Smooth muscle cell (in vitro differentiated cells): ENCODE measurements at regions not wholly inside any gene's neighbourhood (a gene's known extent, or its start where the extent isn't known, plus 50 kb on each side); places are given as distances from the start of the nearest gene placed in this dataset.

Experiments used
- DNase-seq: peaks from one replicate; lab custom pipeline; 2025; ENCODE audit not compliant: unreplicated experiment; lab: John Stamatoyannopoulos, UW
- H2AFZ ChIP-seq: fragments of 200-600 bp; sonication (generic); 2 replicates; pipeline ENCODE4 v1.6.0; 2016; ENCODE audit warnings: antibody characterized with exemption, low read depth, mild to moderate bottlenecking
- H3F3A ChIP-seq: fragments of 200-600 bp; sonication (generic); 2 replicates; pipeline ENCODE4 v1.6.0; 2017; ENCODE audit warnings: antibody characterized with exemption, low read depth
- H3K27ac ChIP-seq: fragments of 200-600 bp; sonication (generic); 2 replicates; pipeline ENCODE4 v1.5.1; 2016; ENCODE audit warnings: low read depth, mild to moderate bottlenecking
- H3K27me3 ChIP-seq: fragments of 200-600 bp; sonication (generic); 2 replicates; pipeline ENCODE4 v1.6.1; 2016; ENCODE audit warnings: low read depth, mild to moderate bottlenecking
- H3K36me3 ChIP-seq: fragments of 200-600 bp; sonication (generic); 2 replicates; pipeline ENCODE4 v1.5.1; 2016; ENCODE audit warnings: low read depth
- H3K4me1 ChIP-seq: fragments of 200-600 bp; sonication (generic); 2 replicates; pipeline ENCODE4 v1.5.1; 2016; ENCODE audit warnings: low read depth
- H3K4me2 ChIP-seq: fragments of 200-600 bp; sonication (generic); 2 replicates; pipeline ENCODE4 v1.6.0; 2016; ENCODE audit warnings: mild to moderate bottlenecking
- H3K4me3 ChIP-seq: fragments of 200-600 bp; sonication (generic); 2 replicates; pipeline ENCODE4 v1.5.1; 2016; ENCODE audit warnings: mild to moderate bottlenecking
- H3K79me2 ChIP-seq: fragments of 200-600 bp; sonication (generic); 2 replicates; pipeline ENCODE4 v1.6.0; 2016; ENCODE audit warnings: low read depth, mild to moderate bottlenecking
- H3K9ac ChIP-seq: fragments of 200-600 bp; sonication (generic); 2 replicates; pipeline ENCODE4 v1.6.0; 2016; ENCODE audit warnings: low read depth
- H3K9me3 ChIP-seq: fragments of 200-600 bp; sonication (generic); replicated peaks from 2 replicates; pipeline ENCODE4 v1.5.1; 2016; ENCODE audit warnings: low read depth
- H4K20me1 ChIP-seq: fragments of 200-600 bp; sonication (generic); 2 replicates; pipeline ENCODE4 v1.6.0; 2016; ENCODE audit warnings: low read depth
- CTCF ChIP-seq: fragments of 200-600 bp; sonication (generic); IDR thresholded peaks from 2 replicates; pipeline ENCODE4 v1.5.1; 2017; ENCODE audit warnings: borderline replicate concordance, mild to moderate bottlenecking, antibody characterized with exemption; ENCODE audit not compliant: insufficient read depth, poor library complexity, severe bottlenecking
- WGBS: methylation state at CpG from one replicate; pipeline ENCODE4 v1.1.7; 2016; ENCODE audit warnings: low lambda C conversion rate; 5-methylcytosine and 5-hydroxymethylcytosine counted together

DNA sequence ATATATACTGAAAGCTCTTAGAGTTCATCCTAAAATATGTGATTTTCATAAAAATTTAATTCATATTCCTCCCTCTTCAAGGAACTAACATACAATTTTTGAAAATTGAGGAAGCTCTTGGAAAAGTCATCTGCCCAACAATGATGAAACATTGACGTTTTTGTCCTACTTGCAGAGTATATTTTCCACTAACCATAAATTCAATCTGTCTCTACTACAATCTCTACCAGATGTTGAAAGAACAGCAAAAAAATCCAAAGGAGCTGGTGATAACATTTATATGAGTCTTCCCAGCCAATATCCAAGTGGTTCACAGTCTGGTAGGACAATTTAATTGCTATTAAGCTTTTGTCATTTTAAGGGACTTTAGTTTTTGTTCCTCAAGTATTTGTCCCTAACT, 81.1 kb upstream of the NR3C1 start:
- no peak overlapping the region for H3K4me3 ChIP-seq
- H3K79me2 ChIP-seq = no peaks in the 10 kb centered on the region
- no peak for DNase-seq
- TF ChIP-seq CTCF = no peak
- H3K27me3 ChIP-seq = no peaks in the 10 kb centered on the region
- H3K9ac ChIP-seq = no peak overlapping the region
- H3K27ac ChIP-seq = no peak overlapping the region
- no peaks in the 10 kb centered on the region for H3K36me3 ChIP-seq
- no peaks in the 10 kb centered on the region for H4K20me1 ChIP-seq
- H3F3A ChIP-seq = no peaks in the 10 kb centered on the region
- WGBS = 83% methylated on average over 1 of the region's 1 CpG
- no peak overlapping the region for H2AFZ ChIP-seq
- H3K9me3 ChIP-seq = no peaks in the 10 kb centered on the region
- H3K4me2 ChIP-seq = no peak overlapping the region
- H3K4me1 ChIP-seq = no peaks in the 10 kb centered on the region

- H4K20me1 ChIP-seq = no peaks in the 10 kb centered on the region
- H3K27me3 ChIP-seq = no peaks in the 10 kb centered on the region
- no peak overlapping the region for H3K9ac ChIP-seq
- no peak overlapping the region for H3K4me2 ChIP-seq
- 99% methylated on average over 4 of the region's 4 CpGs for WGBS
- no peaks in the 10 kb centered on the region for H3K36me3 ChIP-seq
- DNase-seq = no peak
- no peak overlapping the region for H3K4me3 ChIP-seq
- no peak overlapping the region for H3K27ac ChIP-seq
- H3K4me1 ChIP-seq = no peaks in the 10 kb centered on the region
- no peaks in the 10 kb centered on the region for H3F3A ChIP-seq
- no peak overlapping the region for H2AFZ ChIP-seq
- no peaks in the 10 kb centered on the region for H3K79me2 ChIP-seq
- H3K9me3 ChIP-seq = no peaks in the 10 kb centered on the region
- no peak for TF ChIP-seq CTCF
Observed at GRCh38 chr5:143481697-143482531, 78.4 kb upstream of the NR3C1 start.

DNA sequence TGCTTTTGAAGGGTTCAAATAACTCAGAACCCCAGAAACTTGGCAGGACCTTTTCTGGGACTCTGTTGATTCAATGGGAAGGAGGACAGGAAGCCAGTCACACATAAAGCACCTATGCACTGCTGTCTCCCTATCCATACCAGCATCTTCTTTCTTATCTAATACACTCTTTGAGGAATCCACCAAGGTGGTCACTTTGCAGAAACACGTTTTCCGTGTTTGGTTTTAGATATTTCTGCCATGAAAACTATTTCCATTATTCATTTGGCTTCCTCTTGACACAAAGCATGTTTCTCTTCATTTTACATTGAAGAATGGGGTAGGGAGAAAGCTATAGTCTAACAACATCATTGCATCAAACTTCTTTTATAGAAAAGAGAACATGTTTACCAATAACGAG, 76.5 kb upstream of the NR3C1 start:
- no peak for TF ChIP-seq CTCF
- Histone ChIP-seq H3K4me1 (no peaks in the 10 kb centered on the region), H3K27me3 (no peaks in the 10 kb centered on the region), H3K9me3 (no peaks in the 10 kb centered on the region), H3K4me2 (no peak overlapping the region), H3K79me2 (no peaks in the 10 kb centered on the region), H3K27ac (no peak overlapping the region), H3K9ac (no peak overlapping the region), H4K20me1 (no peaks in the 10 kb centered on the region), H2AFZ (no peak overlapping the region), H3K36me3 (no peaks in the 10 kb centered on the region), H3K4me3 (no peak overlapping the region), H3F3A (no peaks in the 10 kb centered on the region)
- no peak for DNase-seq
- 90% methylated on average over 3 of the region's 3 CpGs for WGBS

GRCh38 chr5:143479394-143479793, 75.9 kb upstream of the NR3C1 start:
- Histone ChIP-seq H3K79me2 (no peaks in the 10 kb centered on the region), H3K4me1 (no peaks in the 10 kb centered on the region), H3K9ac (no peak overlapping the region), H3K27me3 (no peaks in the 10 kb centered on the region), H3K4me3 (no peak overlapping the region), H4K20me1 (no peaks in the 10 kb centered on the region), H2AFZ (no peak overlapping the region), H3K9me3 (no peaks in the 10 kb centered on the region), H3K27ac (no peak overlapping the region), H3K36me3 (no peaks in the 10 kb centered on the region), H3F3A (no peaks in the 10 kb centered on the region), H3K4me2 (no peak overlapping the region)
- DNase-seq = no peak
- TF ChIP-seq CTCF = no peak
- WGBS = 100% methylated on average over 1 of the region's 1 CpG
